HEK293 (cell line): ENCODE measurements at regions not wholly inside any gene's neighbourhood (a gene's known extent, or its start where the extent isn't known, plus 50 kb on each side); places are given as distances from the start of the nearest gene placed in this dataset.

Experiments used
- CTCF ChIA-PET: fragments of 350-600 bp; formaldehyde crosslinking; extraction: SDS; loops from one replicate; lab custom pipeline; 2021; ENCODE audit warnings: antibody characterized with exemption; lab: Yijun Ruan, JAX
- POLR2A ChIA-PET: fragments of 300-600 bp; formaldehyde crosslinking; extraction: SDS; loops from one replicate; lab custom pipeline; 2020; ENCODE audit warnings: antibody characterized with exemption, inconsistent platforms; lab: Yijun Ruan, JAX
- H3K27ac ChIP-seq: fragments of 200-500 bp; sonication (Bioruptor generic); 2 replicates; pipeline ENCODE4 v1.5.1; 2014; ENCODE audit warnings: low read depth, low read length, control low read depth, inconsistent platforms; ENCODE audit errors: extremely low read depth
- H3K36me3 ChIP-seq, 2 experiments: fragments of 200-500 bp in 1 of 2; sonication (Bioruptor generic) in 1 of 2; 1 replicate in 1 of 2; 2 replicates in 1 of 2; pipeline ENCODE4 v1.5.1; 2014 to 2017; ENCODE audit warnings: inconsistent platforms in 2 of 2, low read length in 2 of 2; ENCODE audit not compliant: control insufficient read depth in 2 of 2, insufficient read depth in 1 of 2
- H3K4me1 ChIP-seq: fragments of 200-500 bp; sonication (Bioruptor generic); 2 replicates; pipeline ENCODE4 v1.5.1; 2014; ENCODE audit warnings: mild to moderate bottlenecking, low read length, inconsistent platforms; ENCODE audit not compliant: control insufficient read depth, insufficient read depth
- H3K4me3 ChIP-seq: 2 replicates; pipeline ENCODE4 v1.5.1; 2011; ENCODE audit warnings: low read depth, mild to moderate bottlenecking, control low read depth, low read length, moderate library complexity
- H3K9me3 ChIP-seq: fragments of 200-500 bp; sonication (Bioruptor generic); 2 replicates; pipeline ENCODE4 v1.5.1; 2014; ENCODE audit warnings: low read depth, low read length, inconsistent platforms; ENCODE audit not compliant: control insufficient read depth, insufficient read depth
- CTCF ChIP-seq: fragments of 450-650 bp; formaldehyde crosslinking; IDR thresholded peaks from 2 replicates; pipeline ENCODE4 v1.5.1; 2016; ENCODE audit warnings: missing biosample characterization, missing genetic modification characterization
- FEZF1 ChIP-seq: fragments of 450-650 bp; formaldehyde crosslinking; IDR thresholded peaks from 2 replicates; pipeline ENCODE4 v1.5.1; 2016; ENCODE audit warnings: missing biosample characterization, missing genetic modification characterization
- HOXD13 ChIP-seq: sonication (generic); formaldehyde crosslinking; IDR thresholded peaks from 2 replicates; pipeline ENCODE4 v1.8.0; 2022; ENCODE audit warnings: missing genetic modification reagents, borderline replicate concordance
- KLF17 ChIP-seq: fragments of 450-650 bp; formaldehyde crosslinking; IDR thresholded peaks from 2 replicates; pipeline ENCODE4 v1.5.1; 2016; ENCODE audit warnings: missing biosample characterization, missing genetic modification characterization
- PRDM6 ChIP-seq: fragments of 450-650 bp; formaldehyde crosslinking; IDR thresholded peaks from 2 replicates; pipeline ENCODE4 v1.5.1; 2017; ENCODE audit warnings: missing biosample characterization, missing genetic modification characterization
- SCRT1 ChIP-seq: fragments of 450-650 bp; formaldehyde crosslinking; IDR thresholded peaks from 2 replicates; pipeline ENCODE4 v1.5.1; 2016; ENCODE audit warnings: missing biosample characterization, missing genetic modification characterization, borderline replicate concordance
- TCF7L2 ChIP-seq: IDR thresholded peaks from 2 replicates; pipeline ENCODE4 v1.6.1; 2011; ENCODE audit warnings: low read depth, mild to moderate bottlenecking, inconsistent platforms, low read length, moderate library complexity, borderline replicate concordance
- ZBTB17 ChIP-seq: fragments of 450-650 bp; formaldehyde crosslinking; IDR thresholded peaks from 2 replicates; pipeline ENCODE4 v1.5.1; 2016; ENCODE audit warnings: missing biosample characterization, missing genetic modification characterization
- ZFP37 ChIP-seq: fragments of 450-650 bp; formaldehyde crosslinking; IDR thresholded peaks from 2 replicates; pipeline ENCODE4 v1.5.1; 2016; ENCODE audit warnings: missing biosample characterization, missing genetic modification characterization
- ZNF133 ChIP-seq: fragments of 450-650 bp; formaldehyde crosslinking; IDR thresholded peaks from 2 replicates; pipeline ENCODE4 v1.5.1; 2016; ENCODE audit warnings: missing biosample characterization, missing genetic modification characterization
- ZNF157 ChIP-seq: fragments of 450-650 bp; formaldehyde crosslinking; IDR thresholded peaks from 2 replicates; pipeline ENCODE4 v1.5.1; 2016; ENCODE audit warnings: missing biosample characterization, missing genetic modification characterization
- ZNF169 ChIP-seq: fragments of 450-650 bp; formaldehyde crosslinking; IDR thresholded peaks from 2 replicates; pipeline ENCODE4 v1.5.1; 2016; ENCODE audit warnings: missing biosample characterization, missing genetic modification characterization
- ZNF174 ChIP-seq: fragments of 450-650 bp; formaldehyde crosslinking; IDR thresholded peaks from 2 replicates; pipeline ENCODE4 v1.5.0; 2017; ENCODE audit warnings: missing biosample characterization, mild to moderate bottlenecking, missing genetic modification characterization
- ZNF175 ChIP-seq: fragments of 450-650 bp; formaldehyde crosslinking; IDR thresholded peaks from 2 replicates; pipeline ENCODE4 v1.5.1; 2016; ENCODE audit warnings: missing biosample characterization, missing genetic modification characterization
- ZNF398 ChIP-seq: fragments of 450-650 bp; formaldehyde crosslinking; IDR thresholded peaks from 2 replicates; pipeline ENCODE4 v1.5.1; 2017; ENCODE audit warnings: missing biosample characterization, missing genetic modification characterization
- ZNF404 ChIP-seq: fragments of 450-650 bp; formaldehyde crosslinking; IDR thresholded peaks from 2 replicates; pipeline ENCODE4 v1.5.1; 2017; ENCODE audit warnings: missing biosample characterization, missing genetic modification characterization
- ZNF423 ChIP-seq: fragments of 450-650 bp; formaldehyde crosslinking; IDR thresholded peaks from 2 replicates; pipeline ENCODE4 v1.5.1; 2016; ENCODE audit warnings: missing biosample characterization, missing genetic modification characterization
- ZNF513 ChIP-seq: fragments of 450-650 bp; IDR thresholded peaks from 2 replicates; pipeline ENCODE4 v1.5.1; 2018; ENCODE audit warnings: missing biosample characterization, missing genetic modification characterization
- ZNF623 ChIP-seq: fragments of 450-650 bp; formaldehyde crosslinking; IDR thresholded peaks from 2 replicates; pipeline ENCODE4 v1.5.1; 2016; ENCODE audit warnings: missing biosample characterization, missing genetic modification characterization
- ZNF645 ChIP-seq: fragments of 450-650 bp; formaldehyde crosslinking; IDR thresholded peaks from 2 replicates; pipeline ENCODE4; 2016; ENCODE audit warnings: missing biosample characterization, missing genetic modification characterization
- ZNF747 ChIP-seq: fragments of 450-650 bp; formaldehyde crosslinking; IDR thresholded peaks from 2 replicates; pipeline ENCODE4 v1.5.1; 2016; ENCODE audit warnings: missing biosample characterization, missing genetic modification characterization
- ZNF777 ChIP-seq: fragments of 450-650 bp; formaldehyde crosslinking; IDR thresholded peaks from 2 replicates; pipeline ENCODE4 v1.5.1; 2017; ENCODE audit warnings: missing biosample characterization, missing genetic modification characterization, borderline replicate concordance
- ZNF785 ChIP-seq: fragments of 450-650 bp; formaldehyde crosslinking; IDR thresholded peaks from 2 replicates; pipeline ENCODE4 v1.5.1; 2016; ENCODE audit warnings: missing biosample characterization, missing genetic modification characterization
- ZSCAN16 ChIP-seq: fragments of 450-650 bp; formaldehyde crosslinking; IDR thresholded peaks from 2 replicates; pipeline ENCODE4 v1.5.1; 2016; ENCODE audit warnings: missing biosample characterization, missing genetic modification characterization
- ZSCAN18 ChIP-seq: fragments of 450-650 bp; formaldehyde crosslinking; IDR thresholded peaks from 2 replicates; pipeline ENCODE4 v1.5.1; 2016; ENCODE audit warnings: missing biosample characterization, missing genetic modification characterization

- Histone ChIP-seq H3K27ac (no peak overlapping the region), H3K36me3 (no peaks in the 10 kb centered on the region), H3K4me3 (no peak overlapping the region), H3K9me3 (no peaks in the 10 kb centered on the region), H3K4me1 (no peaks in the 10 kb centered on the region)
- TF ChIP-seq ZNF623 (tag by site-specific recombination) (no peak), ZNF645 (no peak), HOXD13 (CRISPR knock-in tag) (no peak), ZSCAN16 (tag by site-specific recombination) (no peak), ZBTB17 (tag by site-specific recombination) (no peak), ZNF175 (tag by site-specific recombination) (no peak), SCRT1 (tag by site-specific recombination) (no peak), FEZF1 (no peak), ZNF133 (tag by site-specific recombination) (no peak), ZNF174 (no peak), ZNF398 (tag by site-specific recombination) (no peak), ZNF785 (no peak), CTCF (tag by site-specific recombination) (no peak), ZNF157 (tag by site-specific recombination) (no peak)
- POLR2A ChIA-PET: no interaction called here
- CTCF ChIA-PET: interaction anchor here (0.7 kb wide), 1 partner anchor 406 kb away, joined by 3 read pairs; no protein-coding TSS in a partner anchor
These were observed 122.9 kb upstream of the MYO3A start for GRCh38 chr10:25811052-25811685.

GRCh38 chr10:25813511-25813910 lies 120.5 kb upstream of the MYO3A start:
- CTCF ChIA-PET: no interaction called here
- Histone ChIP-seq H3K9me3 (no peaks in the 10 kb centered on the region), H3K4me1 (0 out of 2 replicates have a peak, but pooled peaks cover 3% of the 10 kb centered on the region), H3K36me3 (no peaks in the 10 kb centered on the region), H3K27ac (no peak overlapping the region), H3K4me3 (no peak overlapping the region)
- POLR2A ChIA-PET: no interaction called here
- TF ChIP-seq ZNF404 (no peak), ZNF785 (no peak), ZSCAN18 (tag by site-specific recombination) (no peak), PRDM6 (tag by site-specific recombination) (no peak), ZNF169 (tag by site-specific recombination) (no peak), ZFP37 (tag by site-specific recombination) (no peak), TCF7L2 (no peak), ZNF747 (tag by site-specific recombination) (no peak), KLF17 (tag by site-specific recombination) (no peak), ZNF513 (tag by site-specific recombination) (no peak), ZNF777 (tag by site-specific recombination) (no peak), ZNF423 (tag by site-specific recombination) (no peak)
